ENCODE measurements at regions not wholly inside any gene's neighbourhood (a gene's known extent, or its start where the extent isn't known, plus 50 kb on each side); places are given as distances from the start of the nearest gene placed in this dataset.

GRCh38 chr21:41048623-41049022, 119.3 kb upstream of the BACE2 start:
- DNase-seq, result no peak

GRCh38 chr21:41052820-41053555, 115.0 kb upstream of the BACE2 start:
- no peak for DNase-seq

- DNase-seq, result no peak
Observed at GRCh38 chr21:41054018-41054578, 113.9 kb upstream of the BACE2 start.

- DNase-seq, result no peak
Observed at GRCh38 chr21:41055266-41055665, 112.7 kb upstream of the BACE2 start.

DNA sequence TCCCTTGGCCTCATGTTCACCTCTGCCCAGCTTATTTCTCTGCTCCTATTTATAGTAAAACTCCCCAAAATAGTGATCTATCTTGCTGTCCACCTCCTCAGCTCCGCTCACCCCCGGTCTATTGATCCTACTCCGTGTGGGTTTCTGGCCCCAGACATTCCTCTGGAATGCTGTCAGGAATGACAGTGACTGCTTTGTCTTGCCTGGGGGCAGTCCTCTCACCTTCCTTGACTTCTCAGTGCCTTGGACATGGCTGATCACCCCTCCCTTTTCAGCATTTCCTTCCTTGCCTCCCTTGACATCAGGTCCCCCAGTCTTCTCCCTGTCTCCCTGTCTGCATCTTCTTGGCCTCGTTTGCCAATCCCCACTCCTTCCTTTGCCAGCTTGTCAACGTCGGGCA, 108.1 kb upstream of the BACE2 start:
- DNase-seq, result no peak

- DNase-seq, result no peak
Observed at GRCh38 chr21:41061701-41062100, 106.3 kb upstream of the BACE2 start.

- no peak for DNase-seq
Observed at GRCh38 chr21:41064334-41064791, 103.6 kb upstream of the BACE2 start.

DNA sequence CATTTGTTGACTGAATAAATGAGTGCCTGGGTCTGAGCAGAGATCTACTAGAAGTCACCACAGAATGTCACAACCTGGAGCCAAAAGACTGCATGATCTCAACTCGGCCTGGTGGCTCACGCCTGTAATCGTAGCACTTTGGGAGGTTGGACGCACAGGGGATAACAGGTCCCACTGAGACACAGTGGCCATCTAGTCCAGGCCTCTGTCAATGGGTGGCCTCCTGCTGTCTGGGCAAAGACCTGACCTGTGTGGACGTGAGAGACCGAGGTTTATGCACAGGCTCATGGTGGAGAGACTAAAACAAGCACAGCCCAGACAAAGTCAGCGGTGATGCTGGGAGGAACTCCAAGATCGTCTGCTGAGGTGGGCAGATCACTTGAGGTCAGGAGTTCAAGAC, 103.0 kb upstream of the BACE2 start:
- DNase-seq, result no peak

- no peak for DNase-seq
Observed at GRCh38 chr21:41065539-41065938, 102.4 kb upstream of the BACE2 start.

DNA sequence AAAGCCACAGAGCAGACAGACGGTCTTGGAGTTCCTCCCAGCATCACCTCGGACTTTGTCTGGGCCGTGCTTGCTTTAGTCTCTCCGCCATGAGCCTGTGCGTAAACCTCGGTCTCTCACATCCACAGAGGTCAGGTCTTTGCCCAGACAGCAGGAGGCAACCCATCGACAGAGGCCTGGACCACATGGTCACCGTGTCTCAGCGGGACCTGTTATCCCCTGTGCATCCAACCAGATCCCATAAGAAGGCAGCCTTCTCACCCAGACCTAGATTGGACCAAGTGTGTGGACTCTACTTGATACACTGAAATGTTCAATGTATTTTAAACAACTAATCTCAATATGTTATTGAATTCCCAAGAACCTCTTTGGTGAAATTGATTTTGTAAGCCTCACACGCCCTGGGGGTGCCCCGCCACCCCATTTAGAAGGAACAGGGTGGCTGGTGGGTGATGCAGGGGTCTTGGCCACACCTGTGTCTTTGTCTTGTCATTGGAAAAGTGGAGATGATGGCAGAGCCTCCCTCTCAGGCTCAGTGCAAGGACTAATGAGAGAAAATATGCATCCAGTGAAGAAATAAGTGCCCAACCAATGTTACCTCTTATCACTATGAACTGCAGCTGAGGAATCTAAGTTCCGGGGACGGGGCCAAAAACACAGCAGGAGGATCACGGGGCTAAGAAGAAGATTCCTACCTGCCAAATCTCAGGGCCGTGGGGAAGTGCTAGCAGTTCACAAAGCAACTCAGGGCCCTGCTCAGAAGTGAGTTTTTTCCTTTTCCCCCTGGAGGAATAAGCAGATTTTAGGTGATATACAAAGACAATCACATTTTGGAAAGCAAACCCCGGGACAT, 101.6 kb upstream of the BACE2 start:
- no peak for DNase-seq

- no peak for DNase-seq
Observed at GRCh38 chr21:41067709-41068108, 100.3 kb upstream of the BACE2 start.

DNA sequence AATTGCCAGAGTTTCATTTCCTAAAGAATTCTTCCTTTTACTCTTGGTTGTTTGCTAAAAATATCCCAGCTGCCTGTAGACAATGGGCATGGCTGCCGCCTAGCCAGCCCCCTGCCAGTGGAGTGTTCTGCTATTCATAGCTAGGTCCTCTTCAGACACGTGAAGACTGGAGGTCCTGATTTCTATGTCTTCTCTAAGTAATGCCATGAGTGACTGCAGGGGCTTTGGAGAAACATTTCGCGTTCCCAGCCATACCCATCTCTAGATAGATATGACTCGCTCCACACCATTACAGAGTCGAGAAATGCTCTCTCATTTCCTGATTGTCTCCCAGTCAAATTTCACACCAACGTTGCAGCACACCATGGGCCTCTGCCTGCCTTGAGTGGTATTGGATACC, 99.5 kb upstream of the BACE2 start:
- no peak for DNase-seq

DNA sequence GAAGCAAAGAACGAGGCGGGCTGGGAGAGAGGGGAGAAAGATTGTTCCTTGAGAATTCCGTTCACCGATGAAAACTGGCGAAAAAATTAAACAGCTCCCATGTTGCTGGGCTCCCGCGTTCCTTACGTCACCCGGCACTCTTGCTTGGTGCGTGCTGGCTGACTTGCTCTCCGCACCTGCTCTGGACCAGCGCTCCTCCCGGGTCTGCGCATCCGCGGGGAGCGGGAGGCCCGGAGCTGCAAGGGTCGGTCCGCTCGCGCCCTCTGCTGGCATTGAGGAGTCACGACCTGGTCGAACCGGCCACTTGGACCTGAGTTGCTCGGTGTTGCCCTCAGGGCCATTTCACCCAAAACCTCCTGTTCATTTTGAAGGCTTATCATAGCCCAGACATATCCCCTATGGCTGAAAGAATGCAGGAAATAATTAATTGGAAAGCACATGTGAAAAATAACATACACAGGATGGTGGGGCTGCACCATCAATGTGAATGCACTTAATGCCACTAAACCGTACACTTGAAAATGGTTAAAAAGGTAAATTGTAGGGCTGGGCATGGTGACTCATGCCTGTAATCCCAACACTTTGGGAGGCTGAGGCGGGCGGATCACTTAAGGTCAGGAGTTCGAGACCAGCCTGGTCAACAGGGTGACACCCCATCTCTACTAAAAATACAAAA, 98.9 kb upstream of the BACE2 start:
- DNase-seq, result peak; percentile 43 to 47

GRCh38 chr21:41070284-41070683, 97.7 kb upstream of the BACE2 start:
- no peak for DNase-seq

- DNase-seq, result no peak
Observed at GRCh38 chr21:41071258-41072171, 96.4 kb upstream of the BACE2 start.

GRCh38 chr21:41073558-41073957, 94.4 kb upstream of the BACE2 start:
- DNase-seq, result no peak

DNA sequence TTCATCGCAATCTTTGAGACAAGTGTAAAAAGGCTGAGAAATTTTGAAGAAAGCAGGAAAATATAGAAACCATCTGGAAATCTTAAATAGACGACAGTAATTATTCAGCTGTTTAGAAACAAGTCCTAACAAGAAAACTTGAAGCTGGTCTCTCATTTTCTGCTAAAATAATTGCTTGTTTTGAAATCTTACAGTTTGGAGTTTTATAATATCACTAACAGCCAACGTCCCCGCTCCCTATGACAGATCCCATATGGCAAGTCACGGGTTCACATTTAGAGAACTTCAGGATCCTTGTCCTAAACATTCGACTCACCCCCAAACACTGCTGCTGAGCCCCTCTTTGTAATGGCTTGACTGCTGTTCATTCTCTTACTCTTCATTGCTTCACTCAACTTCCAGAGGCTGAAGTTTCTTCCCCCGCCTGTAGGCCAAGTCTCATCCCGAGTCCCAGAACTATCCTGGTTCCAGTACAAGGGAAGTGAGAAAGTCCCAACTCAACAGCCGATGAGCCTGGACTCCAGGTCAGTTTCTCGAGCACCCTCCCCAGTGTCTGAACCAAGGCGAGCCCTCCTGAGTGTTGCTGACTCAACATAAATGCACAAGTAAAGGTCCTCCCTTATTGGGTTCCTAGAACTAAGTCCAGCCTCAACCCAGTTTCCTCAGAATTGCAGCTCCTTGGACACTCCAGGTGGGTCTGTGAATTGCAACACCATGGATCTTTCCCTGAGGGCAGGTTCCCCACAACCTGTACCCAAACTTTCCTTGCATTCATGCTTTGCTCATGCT, 93.4 kb upstream of the BACE2 start:
- DNase-seq, result no peak

DNA sequence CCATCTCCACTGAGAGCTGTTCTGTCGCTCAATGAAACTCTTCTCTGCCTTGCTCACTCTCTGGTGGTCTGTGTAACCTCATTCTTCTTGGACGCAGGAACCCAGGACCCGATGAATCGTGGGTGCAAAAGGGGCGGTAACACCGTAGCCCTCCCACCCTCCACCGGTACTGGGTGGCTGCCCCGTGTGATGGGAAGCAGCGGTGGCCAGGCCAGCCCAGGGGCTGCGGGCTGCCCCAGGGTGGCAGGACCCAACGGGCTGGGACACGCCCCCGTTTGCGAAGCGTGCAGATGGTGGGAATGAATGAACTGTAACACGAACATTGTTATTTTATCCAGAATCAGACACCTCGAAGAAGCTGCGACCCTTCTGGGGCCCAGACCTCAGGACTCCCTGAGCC, 92.3 kb upstream of the BACE2 start:
- no peak for DNase-seq

GRCh38 chr21:41076064-41076463, 91.9 kb upstream of the BACE2 start:
- no peak for DNase-seq

DNA sequence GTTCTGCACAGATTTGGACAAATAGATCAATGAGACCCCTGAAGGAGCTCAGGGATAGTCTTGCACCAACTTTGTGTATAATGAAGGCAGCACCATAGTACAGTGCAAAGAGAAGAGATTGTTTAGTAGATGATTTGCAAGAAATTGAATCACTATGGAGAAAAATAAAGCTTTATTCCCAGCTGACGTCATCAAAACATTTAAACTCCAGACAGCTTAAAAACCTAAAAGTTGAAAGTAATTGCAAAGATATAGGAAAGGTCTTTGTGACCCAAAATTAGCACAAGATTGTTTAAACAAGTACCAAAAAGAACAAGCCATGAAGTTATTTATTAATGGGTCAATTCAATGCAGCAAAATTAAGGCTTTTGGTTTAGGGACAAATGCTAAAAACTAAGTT, 88.8 kb upstream of the BACE2 start:
- no peak for DNase-seq

DNA sequence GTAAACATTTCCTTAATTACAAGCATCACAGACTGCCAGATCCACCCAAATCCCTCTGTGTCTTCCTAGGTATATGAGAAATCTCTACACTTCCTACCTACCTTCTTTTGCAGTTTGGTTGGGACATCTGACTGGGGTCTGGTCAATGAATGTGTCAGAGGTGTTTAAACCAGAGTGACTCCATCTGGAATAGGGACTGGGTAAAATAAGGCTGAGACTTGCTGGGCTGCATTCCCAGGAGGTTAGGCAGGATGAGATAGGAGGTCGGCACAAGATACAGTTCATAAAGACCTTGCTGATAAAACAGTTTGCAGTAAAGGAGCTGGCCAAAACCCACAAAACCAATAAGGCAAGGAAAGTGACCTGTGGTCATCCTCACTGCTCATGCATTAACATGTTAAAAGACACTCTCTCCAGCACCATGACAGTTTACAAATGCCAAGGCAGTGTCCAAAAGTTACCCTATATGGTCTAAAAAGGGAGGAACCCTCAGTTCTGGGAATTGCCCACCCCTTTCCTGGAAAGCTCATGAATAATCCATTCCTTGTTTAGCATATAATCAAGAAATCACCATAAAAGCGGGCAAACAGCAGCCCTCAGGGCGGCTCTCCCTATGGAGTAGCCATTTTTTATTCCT, 87.4 kb upstream of the BACE2 start:
- no peak for DNase-seq
